GM21526 (cell line): ENCODE measurements at regions not wholly inside any gene's neighbourhood (a gene's known extent, or its start where the extent isn't known, plus 50 kb on each side); places are given as distances from the start of the nearest gene placed in this dataset.
"Not testable (repeated sequence)": the region's sequence is repeated elsewhere in the genome, so short reads cannot be mapped to it uniquely, and the experiment has no call there.

Experiments used
- ATAC-seq: cut with Tn5 transposase; IDR thresholded peaks from one replicate; pipeline ENCODE4 v1.9.1; 2021; ENCODE audit warnings: moderate library complexity; ENCODE audit not compliant: unreplicated experiment, low FRiP score

- no peak for ATAC-seq
These were observed 154.4 kb downstream of the OXSM start for GRCh38 chr3:25944329-25944728.

- no peak for ATAC-seq
These were observed 155.5 kb downstream of the OXSM start for GRCh38 chr3:25945366-25945765.

- no peak for ATAC-seq
These were observed 155.9 kb downstream of the OXSM start for GRCh38 chr3:25945836-25946235.

GRCh38 chr3:25952133-25952532 lies 162.2 kb downstream of the OXSM start:
- no peak for ATAC-seq

GRCh38 chr3:25957026-25957425 lies 167.1 kb downstream of the OXSM start:
- no peak for ATAC-seq

GRCh38 chr3:25960776-25961175 lies 170.9 kb downstream of the OXSM start:
- ATAC-seq = no peak

GRCh38 chr3:25962255-25962654 lies 172.4 kb downstream of the OXSM start:
- no peak for ATAC-seq

GRCh38 chr3:25964141-25964540 lies 174.3 kb downstream of the OXSM start:
- no peak for ATAC-seq

- no peak for ATAC-seq
These were observed 177.5 kb downstream of the OXSM start for GRCh38 chr3:25967385-25967784.

GRCh38 chr3:25971736-25972135 lies 181.8 kb downstream of the OXSM start:
- ATAC-seq = no peak

- ATAC-seq = no peak
These were observed 183.2 kb downstream of the OXSM start for GRCh38 chr3:25973122-25973521.

- no peak for ATAC-seq
These were observed 192.9 kb downstream of the OXSM start for GRCh38 chr3:25982756-25983155.

GRCh38 chr3:25985621-25986020 lies 195.7 kb downstream of the OXSM start:
- ATAC-seq = no peak

GRCh38 chr3:25992606-25993005 lies 202.7 kb downstream of the OXSM start:
- no peak for ATAC-seq

GRCh38 chr3:26004172-26004571 lies 214.3 kb downstream of the OXSM start:
- no peak for ATAC-seq

- no peak for ATAC-seq
These were observed 221.4 kb downstream of the OXSM start for GRCh38 chr3:26011276-26011675.

- ATAC-seq = no peak
These were observed 222.4 kb downstream of the OXSM start for GRCh38 chr3:26012241-26012745.

GRCh38 chr3:26015752-26016151 lies 225.9 kb downstream of the OXSM start:
- no peak for ATAC-seq

GRCh38 chr3:26018889-26019288 lies 229.0 kb downstream of the OXSM start:
- ATAC-seq = no peak

- not testable (repeated sequence) for ATAC-seq
These were observed 234.3 kb downstream of the OXSM start for GRCh38 chr3:26024206-26024605.

- ATAC-seq = no peak
These were observed 239.4 kb downstream of the OXSM start for GRCh38 chr3:26029321-26029720.

GRCh38 chr3:26042126-26042525 lies 252.2 kb downstream of the OXSM start:
- not testable (repeated sequence) for ATAC-seq

- ATAC-seq = no peak
These were observed 260.1 kb downstream of the OXSM start for GRCh38 chr3:26049951-26050350.
